A673 (cell line): ENCODE measurements at regions not wholly inside any gene's neighbourhood (a gene's known extent, or its start where the extent isn't known, plus 50 kb on each side); places are given as distances from the start of the nearest gene placed in this dataset.

Experiments
- BruUV-seq: library from RNA; stranded (reverse); fragments of 400-500 nt; replicated peaks from 2 replicates; lab custom pipeline; 2021; lab: Mats Ljungman, UMichigan
- CTCF ChIA-PET: fragments of 300-600 bp; sonication (Branson Sonifier 250); formaldehyde crosslinking; loops from one replicate; lab custom pipeline; 2022; ENCODE audit warnings: antibody characterized with exemption; lab: Charles Lee
- POLR2A ChIA-PET: fragments of 300-600 bp; sonication (Branson Sonifier 250); formaldehyde crosslinking; loops from one replicate; lab custom pipeline; 2022; ENCODE audit warnings: antibody characterized with exemption; ENCODE audit not compliant: low non-redundant PET; lab: Charles Lee
- DNase-seq: peaks from one replicate; pipeline ENCODE4 v3.0.0-alpha.2; 2015; ENCODE audit warnings: low spot score
- H3K27ac ChIP-seq: fragments of 200-600 bp; sonication (generic); 2 replicates; pipeline ENCODE4 v1.5.1; 2016; ENCODE audit warnings: mixed run types, low read depth, mild to moderate bottlenecking, mixed read lengths, antibody characterized with exemption, low read length; ENCODE audit not compliant: poor library complexity, severe bottlenecking
- H3K27me3 ChIP-seq: fragments of 200-600 bp; sonication (generic); replicated peaks from 2 replicates; pipeline ENCODE4 v1.6.1; 2017; ENCODE audit warnings: mixed run types, low read depth, mild to moderate bottlenecking, mixed read lengths, antibody characterized with exemption, low read length; ENCODE audit not compliant: insufficient read depth, poor library complexity
- H3K36me3 ChIP-seq: fragments of 200-600 bp; sonication (generic); 2 replicates; pipeline ENCODE4 v1.6.1; 2016; ENCODE audit warnings: mixed run types, mild to moderate bottlenecking, mixed read lengths, antibody characterized with exemption, low read length; ENCODE audit not compliant: insufficient read depth, poor library complexity, severe bottlenecking
- H3K4me1 ChIP-seq: fragments of 200-600 bp; sonication (generic); 2 replicates; pipeline ENCODE4 v1.6.1; 2017; ENCODE audit warnings: mixed run types, mild to moderate bottlenecking, mixed read lengths, antibody characterized with exemption, low read length; ENCODE audit not compliant: insufficient read depth, poor library complexity, severe bottlenecking
- H3K4me3 ChIP-seq: fragments of 200-600 bp; sonication (generic); 2 replicates; pipeline ENCODE4 v1.5.1; 2016; ENCODE audit warnings: low read depth, mixed run types, mild to moderate bottlenecking, mixed read lengths, low read length; ENCODE audit not compliant: poor library complexity, severe bottlenecking
- H3K9me3 ChIP-seq: fragments of 200-600 bp; sonication (generic); 2 replicates; pipeline ENCODE4 v1.6.1; 2016; ENCODE audit warnings: mixed run types, low read depth, mild to moderate bottlenecking, mixed read lengths, antibody characterized with exemption, low read length; ENCODE audit not compliant: poor library complexity, severe bottlenecking
- CTCF ChIP-seq: fragments of 300-800, 200-600 bp; sonication (generic); conservative IDR thresholded peaks from 2 replicates; pipeline ENCODE4 v1.5.1; 2017; ENCODE audit warnings: low read depth, mild to moderate bottlenecking, antibody characterized with exemption, low read length, moderate library complexity, mixed read lengths
- EZH2 ChIP-seq: fragments of 200-600 bp; sonication (generic); IDR thresholded peaks from 2 replicates; pipeline ENCODE4 v1.6.1; 2017; ENCODE audit warnings: borderline replicate concordance, low read depth, mild to moderate bottlenecking, mixed read lengths, antibody characterized with exemption, low read length; ENCODE audit not compliant: poor library complexity, severe bottlenecking
- intact Hi-C: fragments of 100-400 bp; cut with micrococcal nuclease; formaldehyde crosslinking; loops from one replicate; pipeline ENCODE4 v1.10.0; 2022; ENCODE audit not compliant: unreplicated experiment

GRCh38 chr17:79531191-79532095, 79.4 kb downstream of the RBFOX3 start:
- DNase-seq = no peak
- H3K27ac ChIP-seq = no peak overlapping the region
- no peaks in the 10 kb centered on the region for H3K9me3 ChIP-seq
- no peaks in the 10 kb centered on the region for H3K4me1 ChIP-seq
- CTCF ChIA-PET = no interaction called here
- POLR2A ChIA-PET = no interaction called here
- intact Hi-C loops = no loop called here
- H3K4me3 ChIP-seq = no peak overlapping the region
- no TSS peak for BruUV-seq
- TF ChIP-seq CTCF (no peak), EZH2 (no peak)
- H3K36me3 ChIP-seq = no peaks in the 10 kb centered on the region
- H3K27me3 ChIP-seq = peaks cover 84% of the 10 kb centered on the region

DNA sequence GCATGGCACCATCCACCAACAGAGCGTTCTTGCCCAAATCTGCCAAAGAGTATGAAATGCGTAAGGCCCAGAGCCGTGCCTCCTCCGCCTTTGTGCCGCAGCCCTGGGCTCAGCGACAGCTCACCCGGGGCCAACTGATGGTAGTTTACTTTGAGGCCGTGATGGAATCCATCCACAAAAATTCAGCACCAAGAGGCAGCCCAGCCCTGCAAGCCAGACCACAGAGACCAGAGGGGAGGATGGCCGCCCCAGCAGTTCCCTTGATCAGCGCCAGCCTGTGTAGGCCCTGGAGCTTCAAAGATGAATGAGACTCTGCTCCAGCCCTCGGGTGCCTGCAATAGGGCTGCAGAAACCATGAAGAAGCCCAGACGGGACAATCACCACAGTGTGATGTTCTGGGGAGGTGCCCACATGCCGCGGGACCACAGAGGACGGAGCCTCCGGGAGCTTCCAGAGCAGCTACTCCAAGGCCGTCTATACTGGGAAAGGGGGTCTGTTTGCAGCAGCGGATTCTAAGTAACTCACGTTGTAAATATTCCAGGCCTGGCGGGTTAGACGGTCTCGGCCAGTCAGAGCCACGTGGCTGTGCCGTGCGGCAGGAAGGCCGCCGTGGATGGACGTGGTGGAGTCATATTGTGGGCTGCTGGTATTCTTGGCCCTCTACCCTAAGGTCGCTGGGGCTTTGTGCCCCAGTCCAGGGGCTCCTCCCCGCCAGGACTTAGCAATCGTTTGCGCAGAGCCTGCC, 80.3 kb downstream of the RBFOX3 start:
- POLR2A ChIA-PET = no interaction called here
- BruUV-seq = no TSS peak
- no peak for DNase-seq
- Histone ChIP-seq H3K36me3 (no peaks in the 10 kb centered on the region), H3K4me1 (no peaks in the 10 kb centered on the region), H3K4me3 (no peak overlapping the region), H3K27me3 (peaks cover 93% of the 10 kb centered on the region), H3K27ac (no peak overlapping the region), H3K9me3 (no peaks in the 10 kb centered on the region)
- CTCF ChIA-PET = no interaction called here
- peak; percentile 37 for TF ChIP-seq EZH2
- no peak for TF ChIP-seq CTCF
- intact Hi-C loops = no loop called here

- Histone ChIP-seq H3K9me3 (no peaks in the 10 kb centered on the region), H3K4me1 (no peaks in the 10 kb centered on the region), H3K36me3 (no peaks in the 10 kb centered on the region), H3K27ac (no peak overlapping the region), H3K27me3 (peaks cover 100% of the 10 kb centered on the region), H3K4me3 (no peak overlapping the region)
- TF ChIP-seq EZH2 (no peak), CTCF (no peak)
- DNase-seq = no peak
- ChIA-PET POLR2A (no interaction called here), CTCF (no interaction called here)
- intact Hi-C loops = no loop called here
- no TSS peak for BruUV-seq
Measured at GRCh38 chr17:79529661-79530081, 81.2 kb downstream of the RBFOX3 start.
